GM23338 (cell line): ENCODE measurements at regions not wholly inside any gene's neighbourhood (a gene's known extent, or its start where the extent isn't known, plus 50 kb on each side); places are given as distances from the start of the nearest gene placed in this dataset.

Experiments used
- CREB1 ChIP-seq: fragments of 250-450 bp; sonication (Bioruptor Pico); IDR thresholded peaks from 2 replicates; pipeline ENCODE4 v1.5.0; 2020; ENCODE audit warnings: low read depth, mild to moderate bottlenecking, moderate library complexity
- EZH2 ChIP-seq: fragments of 200-600 bp; sonication (generic); IDR thresholded peaks from one replicate; pipeline ENCODE4 v1.8.0; 2017; ENCODE audit warnings: antibody characterized with exemption, mild to moderate bottlenecking, low read depth; ENCODE audit not compliant: unreplicated experiment
- STAT1 ChIP-seq: IDR thresholded peaks from one replicate; pipeline ENCODE4 v1.6.1; 2016; ENCODE audit warnings: antibody characterized with exemption; ENCODE audit not compliant: unreplicated experiment
- TF ChIP-seq, protein P1 (sequence below), 2 experiments: fragments of 200-600 bp in 1 of 2; sonication (generic) in 1 of 2; conservative IDR thresholded peaks; 2 replicates each; pipeline versions ENCODE4 v1.5.1 to v1.6.1; 2016 to 2017; ENCODE audit warnings: antibody characterized with exemption in 2 of 2, low read depth in 2 of 2, mild to moderate bottlenecking in 2 of 2, moderate library complexity in 1 of 2

- no peak for TF ChIP-seq EZH2
- TF ChIP-seq STAT1, result no peak
- TF ChIP-seq CREB1 (CRISPR knock-in tag), result no peak
- TF ChIP-seq, protein P1, sequence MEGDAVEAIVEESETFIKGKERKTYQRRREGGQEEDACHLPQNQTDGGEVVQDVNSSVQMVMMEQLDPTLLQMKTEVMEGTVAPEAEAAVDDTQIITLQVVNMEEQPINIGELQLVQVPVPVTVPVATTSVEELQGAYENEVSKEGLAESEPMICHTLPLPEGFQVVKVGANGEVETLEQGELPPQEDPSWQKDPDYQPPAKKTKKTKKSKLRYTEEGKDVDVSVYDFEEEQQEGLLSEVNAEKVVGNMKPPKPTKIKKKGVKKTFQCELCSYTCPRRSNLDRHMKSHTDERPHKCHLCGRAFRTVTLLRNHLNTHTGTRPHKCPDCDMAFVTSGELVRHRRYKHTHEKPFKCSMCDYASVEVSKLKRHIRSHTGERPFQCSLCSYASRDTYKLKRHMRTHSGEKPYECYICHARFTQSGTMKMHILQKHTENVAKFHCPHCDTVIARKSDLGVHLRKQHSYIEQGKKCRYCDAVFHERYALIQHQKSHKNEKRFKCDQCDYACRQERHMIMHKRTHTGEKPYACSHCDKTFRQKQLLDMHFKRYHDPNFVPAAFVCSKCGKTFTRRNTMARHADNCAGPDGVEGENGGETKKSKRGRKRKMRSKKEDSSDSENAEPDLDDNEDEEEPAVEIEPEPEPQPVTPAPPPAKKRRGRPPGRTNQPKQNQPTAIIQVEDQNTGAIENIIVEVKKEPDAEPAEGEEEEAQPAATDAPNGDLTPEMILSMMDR (conservative IDR thresholded peaks at IDR 0.05; ENCODE audit: low read depth in 2 of 2), result no peak
These were observed 118.3 kb upstream of the TUSC7 start for GRCh38 chr3:116591236-116591635.
